Hepatocyte (in vitro differentiated cells): ENCODE measurements at regions not wholly inside any gene's neighbourhood (a gene's known extent, or its start where the extent isn't known, plus 50 kb on each side); places are given as distances from the start of the nearest gene placed in this dataset.

ENCODE experiments used
- CTCF ChIP-seq: fragments of 200-600 bp; sonication (generic); IDR thresholded peaks from 2 replicates; pipeline ENCODE4 v1.5.1; 2016; ENCODE audit warnings: antibody characterized with exemption, mild to moderate bottlenecking; ENCODE audit not compliant: poor library complexity
- EZH2 ChIP-seq: fragments of 200-600 bp; sonication (generic); IDR thresholded peaks from 2 replicates; pipeline ENCODE4 v1.6.1; 2016; ENCODE audit warnings: antibody characterized with exemption, mild to moderate bottlenecking, borderline replicate concordance
- EZH2phosphoT487 ChIP-seq: fragments of 200-600 bp; sonication (generic); IDR thresholded peaks from one replicate; pipeline ENCODE4 v1.6.1; 2018; ENCODE audit warnings: antibody characterized with exemption, mild to moderate bottlenecking, low read depth, moderate library complexity; ENCODE audit not compliant: unreplicated experiment, severe bottlenecking

GRCh38 chr22:26828311-26828710 lies 170.9 kb downstream of the MIAT start:
- no peak for TF ChIP-seq CTCF
- no peak for TF ChIP-seq EZH2
- no peak for TF ChIP-seq EZH2phosphoT487
